Transverse colon (tissue), 4 donors: ENCODE measurements at regions not wholly inside any gene's neighbourhood (a gene's known extent, or its start where the extent isn't known, plus 50 kb on each side); places are given as distances from the start of the nearest gene placed in this dataset.

Source experiments
- POLR2A ChIP-seq: fragments of 450-650 bp; IDR thresholded peaks from one replicate; pipeline ENCODE4 v1.6.1; 2016; ENCODE audit warnings: antibody characterized with exemption, mild to moderate bottlenecking, moderate library complexity
- POLR2AphosphoS5 ChIP-seq, 3 donors: sonication (generic); formaldehyde crosslinking; IDR thresholded peaks; one replicate each; pipeline ENCODE4 v1.6.1; 2016; ENCODE audit warnings: antibody characterized with exemption in 3 of 3
- TF ChIP-seq, protein P1 (sequence below), 5 experiments: fragments of 200-600 bp in 3 of 5; fragments of 450-650 bp in 2 of 5; sonication (generic) in 3 of 5; IDR thresholded peaks; 1 replicate in 2 of 5; 2 replicates in 3 of 5; pipeline ENCODE4 v1.5.1; 2016 to 2017; ENCODE audit warnings: antibody characterized with exemption in 5 of 5, inconsistent platforms in 3 of 5, mild to moderate bottlenecking in 2 of 5, moderate library complexity in 1 of 5

DNA sequence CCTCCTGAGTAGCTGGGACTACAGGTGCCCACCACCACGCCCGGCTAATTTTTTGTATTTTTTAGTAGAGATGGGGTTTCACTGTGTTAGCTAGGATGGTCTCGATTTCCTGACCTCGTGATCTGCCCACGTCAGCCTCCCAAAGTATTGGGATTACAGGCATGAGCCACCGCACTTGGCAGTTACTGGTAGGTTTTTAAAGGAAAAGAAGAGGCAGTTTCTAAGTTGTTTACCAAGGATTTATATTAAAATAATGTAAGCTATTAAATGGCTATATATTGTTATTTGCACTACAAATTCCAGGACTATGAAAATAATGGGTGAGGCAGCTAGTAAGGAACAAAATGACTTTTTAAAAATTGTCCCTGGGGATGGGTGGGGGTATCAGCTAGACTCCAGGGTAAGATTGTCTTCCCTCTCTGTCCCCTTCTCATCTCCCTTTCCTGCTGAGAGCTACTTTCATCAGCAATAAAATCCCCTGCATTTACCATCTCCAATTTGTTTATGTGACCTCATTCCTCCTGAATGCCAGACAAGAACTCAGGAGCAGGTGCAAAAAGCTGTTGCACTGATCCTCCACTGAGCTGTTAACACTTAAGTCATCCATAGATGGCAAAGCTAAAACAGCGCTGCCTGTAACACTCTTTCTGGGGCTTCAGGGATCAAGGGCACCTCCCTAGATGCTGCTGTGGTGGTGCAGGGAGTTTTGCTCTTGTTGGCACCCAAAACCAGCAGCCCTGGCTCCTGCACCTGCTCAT lies 165.2 kb downstream of the ZPLD1 start:
- TF ChIP-seq POLR2A (no peak), POLR2AphosphoS5 (IDR thresholded peaks at IDR 0.05) (no peak)
- TF ChIP-seq, protein P1, sequence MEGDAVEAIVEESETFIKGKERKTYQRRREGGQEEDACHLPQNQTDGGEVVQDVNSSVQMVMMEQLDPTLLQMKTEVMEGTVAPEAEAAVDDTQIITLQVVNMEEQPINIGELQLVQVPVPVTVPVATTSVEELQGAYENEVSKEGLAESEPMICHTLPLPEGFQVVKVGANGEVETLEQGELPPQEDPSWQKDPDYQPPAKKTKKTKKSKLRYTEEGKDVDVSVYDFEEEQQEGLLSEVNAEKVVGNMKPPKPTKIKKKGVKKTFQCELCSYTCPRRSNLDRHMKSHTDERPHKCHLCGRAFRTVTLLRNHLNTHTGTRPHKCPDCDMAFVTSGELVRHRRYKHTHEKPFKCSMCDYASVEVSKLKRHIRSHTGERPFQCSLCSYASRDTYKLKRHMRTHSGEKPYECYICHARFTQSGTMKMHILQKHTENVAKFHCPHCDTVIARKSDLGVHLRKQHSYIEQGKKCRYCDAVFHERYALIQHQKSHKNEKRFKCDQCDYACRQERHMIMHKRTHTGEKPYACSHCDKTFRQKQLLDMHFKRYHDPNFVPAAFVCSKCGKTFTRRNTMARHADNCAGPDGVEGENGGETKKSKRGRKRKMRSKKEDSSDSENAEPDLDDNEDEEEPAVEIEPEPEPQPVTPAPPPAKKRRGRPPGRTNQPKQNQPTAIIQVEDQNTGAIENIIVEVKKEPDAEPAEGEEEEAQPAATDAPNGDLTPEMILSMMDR (IDR thresholded peaks at IDR 0.05) = no peak
